Left renal pelvis (tissue), 4 donors: ENCODE measurements at regions not wholly inside any gene's neighbourhood (a gene's known extent, or its start where the extent isn't known, plus 50 kb on each side); places are given as distances from the start of the nearest gene placed in this dataset.
"Not testable (repeated sequence)": the region's sequence is repeated elsewhere in the genome, so short reads cannot be mapped to it uniquely, and the experiment has no call there.

Source experiments
- DNase-seq, 4 donors: peaks; one replicate each; pipeline ENCODE4 v3.0.0-alpha.2; 2013; ENCODE audit warnings: low read depth in 4 of 4, low spot score in 3 of 4

- no peak for DNase-seq
Observed at GRCh38 chr10:109308971-109309370, 614.3 kb downstream of the XPNPEP1 start.

GRCh38 chr10:109307102-109307501, 616.2 kb downstream of the XPNPEP1 start:
- not testable (repeated sequence) for DNase-seq

DNA sequence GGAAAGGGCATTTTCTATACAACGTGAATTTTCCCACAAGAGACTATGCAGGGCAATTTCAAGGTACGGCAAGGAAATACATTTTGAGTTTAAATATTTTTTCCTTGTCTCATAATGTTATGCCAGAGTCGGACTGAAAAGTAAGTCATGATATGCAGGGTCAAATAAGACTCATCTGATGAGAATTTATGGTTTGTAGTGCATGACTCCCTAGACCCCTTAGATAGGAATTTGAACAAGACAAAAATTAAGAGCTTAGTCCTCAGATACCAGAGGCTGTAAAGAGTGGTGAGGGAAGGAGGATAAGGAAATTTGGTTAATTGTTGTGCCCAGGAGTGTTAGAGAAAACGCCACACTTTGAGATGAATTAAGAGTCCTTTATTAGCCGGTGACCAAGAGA, 616.6 kb downstream of the XPNPEP1 start:
- no peak for DNase-seq

DNA sequence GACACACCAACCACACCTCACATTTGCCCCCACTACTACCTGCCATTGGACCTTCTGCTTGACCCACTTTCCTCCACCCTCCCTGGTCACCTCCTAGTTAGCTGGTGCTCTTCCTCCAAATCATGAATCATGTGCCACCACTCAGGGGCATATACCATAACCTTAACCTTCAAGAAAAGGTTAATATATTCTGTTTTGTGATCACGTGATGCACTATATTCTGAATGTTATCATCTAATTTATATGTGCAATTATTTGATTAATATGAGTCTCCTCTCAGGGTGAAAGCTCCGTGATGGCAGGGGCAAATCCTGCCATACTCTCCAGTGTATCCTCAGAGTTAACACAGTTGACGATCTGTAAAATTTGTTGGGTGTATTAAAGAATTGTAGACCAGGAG, 635.5 kb downstream of the XPNPEP1 start:
- no peak for DNase-seq

- DNase-seq = no peak
Observed at GRCh38 chr10:109282510-109282909, 640.8 kb downstream of the XPNPEP1 start.

DNA sequence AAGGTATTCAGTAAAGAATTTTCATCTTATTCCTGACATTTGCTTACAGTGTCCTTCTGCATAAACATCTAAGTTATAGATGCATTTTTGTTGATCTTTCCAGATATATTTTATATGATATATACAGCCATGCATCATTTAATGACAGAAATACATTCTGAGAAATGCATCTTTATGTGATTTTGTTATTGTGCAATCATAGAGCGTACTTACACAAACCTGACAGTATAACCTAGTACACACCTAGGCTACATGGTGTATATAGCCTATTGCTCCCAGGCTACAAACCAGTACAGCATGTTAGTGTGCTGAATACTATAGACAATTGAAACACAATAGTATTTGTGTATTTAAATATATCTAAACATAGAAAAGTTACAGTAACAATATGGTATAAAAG, 642.0 kb downstream of the XPNPEP1 start:
- no peak for DNase-seq

DNA sequence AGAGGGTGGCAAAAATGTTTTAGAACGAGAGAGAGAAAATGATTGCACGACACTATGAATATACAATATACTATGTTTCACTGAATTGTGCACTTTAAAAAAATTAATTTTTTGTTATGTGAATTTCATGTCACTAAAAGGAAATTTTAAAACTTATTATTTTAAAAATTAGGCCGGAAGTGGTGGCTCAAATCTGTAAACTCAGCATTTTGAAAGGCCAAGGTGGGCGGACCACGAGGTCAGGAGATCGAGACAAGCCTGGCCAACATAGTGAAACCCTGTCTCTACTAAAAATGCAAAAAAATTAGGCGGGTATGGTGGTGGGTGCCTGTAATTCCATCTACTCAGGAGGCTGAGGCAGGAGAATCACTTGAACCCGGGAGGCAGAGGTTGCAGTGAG, 642.5 kb downstream of the XPNPEP1 start:
- DNase-seq = no peak

GRCh38 chr10:109277456-109277855, 645.9 kb downstream of the XPNPEP1 start:
- no peak for DNase-seq

GRCh38 chr10:109275960-109276359, 647.4 kb downstream of the XPNPEP1 start:
- DNase-seq = no peak

- no peak for DNase-seq
Observed at GRCh38 chr10:109274681-109275080, 648.6 kb downstream of the XPNPEP1 start.

GRCh38 chr10:109270173-109270572, 653.1 kb downstream of the XPNPEP1 start:
- no peak for DNase-seq

DNA sequence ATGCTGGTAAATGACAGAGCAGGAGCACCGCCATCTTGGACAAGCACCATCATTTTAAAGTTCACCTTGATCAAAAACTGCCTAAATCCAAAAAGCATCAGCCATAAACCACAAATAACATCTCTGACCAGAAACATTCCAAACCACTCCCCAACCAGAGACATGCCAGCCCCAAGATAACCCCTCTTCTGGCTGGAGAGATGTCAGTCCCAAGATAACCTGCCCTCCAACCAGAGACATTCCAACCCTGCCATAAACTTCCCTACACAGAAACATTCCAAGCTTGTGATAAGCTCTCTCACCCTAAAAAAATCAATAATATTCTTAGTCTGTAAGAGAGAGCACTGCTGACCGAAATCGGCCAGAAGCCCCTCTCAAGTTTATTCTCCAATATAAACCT, 659.3 kb downstream of the XPNPEP1 start:
- DNase-seq = no peak

- DNase-seq = no peak
Observed at GRCh38 chr10:109261231-109261630, 662.1 kb downstream of the XPNPEP1 start.

DNA sequence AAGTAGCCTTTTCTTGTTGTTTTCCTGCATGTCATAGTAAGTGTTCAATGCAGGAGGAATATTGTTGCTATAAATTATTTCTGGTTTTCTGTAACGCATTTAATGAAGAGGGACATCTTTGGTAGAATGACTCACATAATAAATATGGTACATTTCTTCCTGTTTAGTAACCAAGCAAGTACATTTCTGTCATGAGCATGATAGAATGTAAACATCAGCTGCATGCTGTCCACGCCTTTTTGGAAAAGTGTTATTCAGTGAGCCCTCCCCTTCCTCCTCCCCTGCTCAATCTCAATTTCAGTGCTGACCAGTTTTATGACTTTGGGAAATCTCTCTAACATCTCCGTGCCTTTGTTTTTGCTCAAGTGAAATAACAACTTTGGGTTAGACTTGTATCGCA, 664.0 kb downstream of the XPNPEP1 start:
- no peak for DNase-seq

DNA sequence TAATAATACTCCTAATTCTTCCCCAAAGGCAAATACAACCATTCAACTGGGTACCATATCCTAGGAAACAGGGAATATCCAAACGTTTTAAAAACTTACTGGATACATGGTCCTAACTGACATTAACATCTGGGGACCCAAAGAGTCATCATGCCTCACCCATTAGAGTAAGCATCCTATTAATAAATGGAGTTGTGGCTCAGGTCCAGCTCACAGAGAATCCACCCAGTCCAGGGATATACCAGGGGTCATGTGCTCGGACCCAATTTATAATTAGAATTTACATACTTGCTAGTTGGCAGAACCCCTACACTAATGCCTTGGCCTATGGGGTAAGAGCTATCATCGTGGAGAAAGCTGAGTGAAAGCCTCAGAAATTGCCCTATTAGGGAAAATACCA, 670.0 kb downstream of the XPNPEP1 start:
- DNase-seq = no peak

DNA sequence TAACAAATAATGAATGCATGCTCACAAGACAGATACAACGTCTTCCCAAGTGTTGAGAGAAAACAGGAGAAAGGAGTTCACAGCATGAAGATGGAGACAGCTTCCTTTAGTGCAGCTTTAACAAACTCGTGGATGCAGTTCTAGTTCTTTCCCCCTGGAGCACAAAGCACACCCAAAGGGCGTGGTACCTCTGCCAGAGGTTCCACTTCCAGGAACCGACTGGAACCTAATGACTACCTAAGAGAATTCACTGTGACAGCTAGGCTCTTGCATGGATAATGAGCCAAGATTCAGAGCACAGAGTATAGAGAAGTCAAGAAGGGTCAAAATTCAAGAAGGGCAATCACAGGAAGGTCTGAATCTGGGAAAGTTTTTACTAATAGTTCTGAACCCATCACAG, 673.2 kb downstream of the XPNPEP1 start:
- DNase-seq = no peak

GRCh38 chr10:109247814-109248213, 675.5 kb downstream of the XPNPEP1 start:
- DNase-seq = no peak

DNA sequence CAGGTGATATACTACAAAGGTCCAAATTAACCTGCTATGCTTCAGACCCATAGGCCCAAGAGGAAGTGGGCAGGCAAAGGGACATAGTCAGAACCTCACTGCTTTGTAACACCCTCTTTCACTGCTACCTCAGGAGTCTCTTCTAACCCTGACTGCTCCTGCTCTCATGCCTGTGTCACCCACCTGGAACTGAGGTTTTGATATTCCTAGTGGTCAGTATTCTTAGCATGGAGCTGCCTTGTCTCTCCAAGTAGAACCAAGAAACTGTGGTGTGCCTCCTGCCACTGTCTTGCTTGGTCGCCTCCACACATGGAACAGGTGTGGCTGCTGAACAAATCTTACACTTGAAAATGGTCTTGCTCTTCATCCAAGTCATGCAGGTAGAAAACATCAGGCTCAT, 677.5 kb downstream of the XPNPEP1 start:
- DNase-seq = no peak

- DNase-seq = no peak
Observed at GRCh38 chr10:109239371-109239770, 683.9 kb downstream of the XPNPEP1 start.

DNA sequence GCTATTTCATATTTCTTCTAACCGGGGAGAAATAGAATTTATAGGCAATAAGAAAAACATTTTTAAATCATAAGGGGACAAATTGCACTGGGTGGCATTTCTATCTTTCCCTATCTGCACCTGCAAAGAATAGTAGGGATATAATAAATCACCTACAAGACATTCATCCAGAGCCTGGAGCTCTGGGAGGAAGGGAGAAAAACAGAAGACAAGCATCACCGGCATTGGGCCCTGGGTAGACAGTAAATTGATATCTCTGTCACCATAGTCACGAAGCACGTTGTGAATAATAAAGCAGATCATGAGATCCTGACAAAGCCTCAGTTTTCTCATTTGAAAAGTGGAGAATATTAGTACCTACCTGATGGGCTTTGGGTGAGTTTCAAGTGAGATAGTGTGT, 685.6 kb downstream of the XPNPEP1 start:
- no peak for DNase-seq

DNA sequence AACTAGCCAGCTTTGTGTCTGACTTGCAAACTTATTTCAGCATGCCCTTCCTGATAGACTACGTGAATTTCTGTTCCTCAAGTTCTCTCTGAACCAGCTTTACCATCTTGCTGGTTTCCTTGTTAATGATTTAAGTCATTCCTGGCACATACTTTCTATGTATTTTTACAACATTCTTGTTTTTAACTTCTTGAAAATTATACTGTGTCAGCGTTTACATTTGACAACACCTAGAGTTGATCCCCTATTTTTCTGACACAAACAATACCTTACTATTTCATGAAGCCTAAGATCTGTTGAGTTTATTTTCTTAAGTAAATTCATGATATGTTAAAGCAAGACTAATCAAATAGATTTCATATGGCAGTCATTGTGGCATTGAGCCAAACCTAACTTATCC, 686.3 kb downstream of the XPNPEP1 start:
- DNase-seq = no peak

- DNase-seq = not testable (repeated sequence)
Observed at GRCh38 chr10:109223533-109223932, 699.8 kb downstream of the XPNPEP1 start.

DNA sequence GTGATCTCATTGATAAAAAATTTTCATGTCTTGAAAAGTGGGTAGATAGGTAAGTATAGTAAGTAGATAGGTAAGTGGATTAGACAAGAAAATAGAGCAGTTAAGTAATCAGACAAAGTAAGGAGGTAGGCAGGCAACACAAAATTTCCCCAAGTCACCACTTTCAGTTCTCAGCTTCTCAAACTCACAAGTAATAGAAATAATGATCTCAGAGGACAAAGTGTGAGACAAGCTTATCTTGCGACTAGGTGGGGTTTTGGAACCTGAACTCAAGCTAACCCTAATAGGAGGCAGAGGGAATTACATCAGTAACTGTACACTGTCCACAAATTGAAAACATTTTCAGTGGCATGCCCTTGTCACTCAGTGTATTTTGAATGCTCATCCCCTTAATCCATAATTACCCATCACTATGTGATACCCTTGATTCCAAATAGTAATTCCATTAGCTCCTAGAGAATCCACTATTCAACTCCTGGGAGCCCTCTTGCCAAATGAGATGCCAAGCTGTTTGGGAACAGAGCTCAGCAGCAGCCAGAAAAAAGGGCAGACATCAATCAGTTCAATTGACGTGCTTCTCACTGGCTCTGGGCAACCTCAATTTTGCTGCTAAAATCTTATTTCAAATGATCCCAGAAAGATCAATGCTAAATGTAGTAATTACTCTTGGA, 703.2 kb downstream of the XPNPEP1 start:
- DNase-seq = no peak
